ENCODE measurements at regions not wholly inside any gene's neighbourhood (a gene's known extent, or its start where the extent isn't known, plus 50 kb on each side); places are given as distances from the start of the nearest gene placed in this dataset.

GRCh38 chr3:137324114-137324513 is 366.3 kb downstream of the IL20RB start:
- TF ChIP-seq CTCF (conservative IDR thresholded peaks at IDR 0.05; ENCODE audit: low read depth, low read length) (no peak), EZH2 (IDR thresholded peaks at IDR 0.05; ENCODE audit: borderline replicate concordance, low read depth, low read length, poor library complexity, severe bottlenecking) (no peak)

Measured in A673 (cell line).